ENCODE measurements at regions not wholly inside any gene's neighbourhood (a gene's known extent, or its start where the extent isn't known, plus 50 kb on each side); places are given as distances from the start of the nearest gene placed in this dataset.

- intact Hi-C loops (cut with micrococcal nuclease): no loop called here
- Mint-ChIP-seq H3K4me3 (no peak overlapping the region), H3K27ac (no peak overlapping the region), H3K4me1 (ENCODE audit: low read depth) (no peaks in the 10 kb centered on the region), H3K9me3 (no peaks in the 10 kb centered on the region), H3K36me3 (no peaks in the 10 kb centered on the region), H3K27me3 (peaks cover 2% of the 10 kb centered on the region)
- DNase-seq: no peak
- CTCF ChIA-PET: no interaction called here
- POLR2A ChIA-PET: no interaction called here
These were observed 97.1 kb upstream of the CARD18 start for GRCh38 chr11:105236664-105237063.

DNA sequence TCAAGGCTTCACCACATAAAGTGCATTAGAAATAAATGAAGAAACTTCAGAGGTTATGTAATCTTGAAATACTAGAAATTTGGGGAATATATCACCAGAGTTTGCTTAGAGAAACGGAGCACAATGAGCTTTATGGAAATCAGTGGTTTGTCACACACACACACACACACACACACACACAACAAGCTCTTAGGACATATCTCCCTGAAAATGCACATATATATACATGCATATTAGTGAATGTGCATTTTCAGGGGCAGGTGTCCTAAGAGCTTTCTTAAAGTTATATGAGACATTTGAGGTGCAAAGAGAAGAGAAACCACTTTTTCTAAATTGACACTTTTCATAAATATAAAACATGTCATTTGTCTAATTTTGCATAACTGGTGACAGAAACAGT is 93.7 kb upstream of the CARD18 start:
- no peak for DNase-seq
- no peaks in the 10 kb centered on the region for H3K36me3 Mint-ChIP-seq
- H3K4me1 Mint-ChIP-seq (ENCODE audit: low read depth): no peaks in the 10 kb centered on the region
- H3K9me3 Mint-ChIP-seq: no peaks in the 10 kb centered on the region
- H3K4me3 Mint-ChIP-seq: no peak overlapping the region
- intact Hi-C loops (cut with micrococcal nuclease): no loop called here
- ChIA-PET POLR2A (no interaction called here), CTCF (no interaction called here)
- H3K27me3 Mint-ChIP-seq: peaks cover 4% of the 10 kb centered on the region
- H3K27ac Mint-ChIP-seq: no peak overlapping the region

DNA sequence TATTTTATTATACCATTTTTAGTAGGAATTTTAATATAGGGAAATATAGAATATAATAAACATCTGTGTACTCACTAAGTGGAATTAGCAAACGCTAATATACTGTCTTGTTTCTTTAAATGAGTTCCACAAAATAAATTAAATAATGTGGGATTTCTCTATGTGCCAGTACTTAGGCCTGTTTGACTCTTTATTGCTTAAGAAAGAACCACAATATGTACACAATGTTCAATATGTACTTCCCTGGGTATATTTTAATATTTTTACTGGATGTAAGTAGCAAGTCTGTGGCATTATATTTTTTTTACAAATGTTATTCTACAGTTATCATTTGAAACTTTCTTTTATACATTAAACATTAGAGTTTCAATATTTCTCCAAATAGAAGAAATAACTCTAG is 92.5 kb upstream of the CARD18 start:
- intact Hi-C loops (cut with micrococcal nuclease): no loop called here
- DNase-seq: no peak
- Mint-ChIP-seq H3K27me3 (peaks cover 4% of the 10 kb centered on the region), H3K9me3 (no peaks in the 10 kb centered on the region), H3K4me1 (ENCODE audit: low read depth) (no peaks in the 10 kb centered on the region), H3K4me3 (no peak overlapping the region), H3K27ac (no peak overlapping the region), H3K36me3 (no peaks in the 10 kb centered on the region)
- CTCF ChIA-PET: no interaction called here
- POLR2A ChIA-PET: no interaction called here

- ChIA-PET POLR2A (no interaction called here), CTCF (no interaction called here)
- intact Hi-C loops (cut with micrococcal nuclease): no loop called here
- Mint-ChIP-seq H3K4me3 (no peak overlapping the region), H3K27me3 (peaks cover 2% of the 10 kb centered on the region), H3K9me3 (no peaks in the 10 kb centered on the region), H3K27ac (no peak overlapping the region), H3K36me3 (no peaks in the 10 kb centered on the region), H3K4me1 (ENCODE audit: low read depth) (no peaks in the 10 kb centered on the region)
- no peak for DNase-seq
These were observed 91.0 kb upstream of the CARD18 start for GRCh38 chr11:105230586-105230985.

- H3K4me1 Mint-ChIP-seq (ENCODE audit: low read depth): no peaks in the 10 kb centered on the region
- no peak overlapping the region for H3K4me3 Mint-ChIP-seq
- DNase-seq: no peak
- no peak overlapping the region for H3K27ac Mint-ChIP-seq
- intact Hi-C loops (cut with micrococcal nuclease): no loop called here
- ChIA-PET CTCF (no interaction called here), POLR2A (no interaction called here)
- no peaks in the 10 kb centered on the region for H3K36me3 Mint-ChIP-seq
- H3K27me3 Mint-ChIP-seq: peaks cover 2% of the 10 kb centered on the region
- no peaks in the 10 kb centered on the region for H3K9me3 Mint-ChIP-seq
These were observed 90.2 kb upstream of the CARD18 start for GRCh38 chr11:105229761-105230160.

DNA sequence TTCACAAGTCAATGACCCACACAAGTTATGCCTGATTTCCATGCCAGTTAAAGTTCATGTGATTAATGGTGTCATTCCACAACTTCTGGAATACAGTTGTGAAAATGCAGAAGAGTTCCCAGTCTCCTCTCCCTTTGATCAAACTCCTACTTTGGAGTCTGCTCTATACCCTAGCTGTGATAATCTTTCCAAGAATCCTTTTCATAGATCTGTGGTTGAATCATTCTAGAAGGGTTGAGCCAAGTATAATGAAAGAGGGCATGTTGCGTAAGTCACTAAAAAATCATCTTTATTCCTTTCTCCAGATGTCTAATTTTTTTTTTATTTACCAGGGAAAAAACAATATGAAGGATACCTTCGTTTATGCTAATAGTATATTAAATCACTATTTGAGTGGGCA is 89.7 kb upstream of the CARD18 start:
- no peak overlapping the region for H3K27ac Mint-ChIP-seq
- intact Hi-C loops (cut with micrococcal nuclease): no loop called here
- CTCF ChIA-PET: no interaction called here
- peaks cover 2% of the 10 kb centered on the region for H3K27me3 Mint-ChIP-seq
- H3K4me1 Mint-ChIP-seq (ENCODE audit: low read depth): no peaks in the 10 kb centered on the region
- no peaks in the 10 kb centered on the region for H3K9me3 Mint-ChIP-seq
- no peak for DNase-seq
- H3K4me3 Mint-ChIP-seq: no peak overlapping the region
- POLR2A ChIA-PET: no interaction called here
- no peaks in the 10 kb centered on the region for H3K36me3 Mint-ChIP-seq

DNA sequence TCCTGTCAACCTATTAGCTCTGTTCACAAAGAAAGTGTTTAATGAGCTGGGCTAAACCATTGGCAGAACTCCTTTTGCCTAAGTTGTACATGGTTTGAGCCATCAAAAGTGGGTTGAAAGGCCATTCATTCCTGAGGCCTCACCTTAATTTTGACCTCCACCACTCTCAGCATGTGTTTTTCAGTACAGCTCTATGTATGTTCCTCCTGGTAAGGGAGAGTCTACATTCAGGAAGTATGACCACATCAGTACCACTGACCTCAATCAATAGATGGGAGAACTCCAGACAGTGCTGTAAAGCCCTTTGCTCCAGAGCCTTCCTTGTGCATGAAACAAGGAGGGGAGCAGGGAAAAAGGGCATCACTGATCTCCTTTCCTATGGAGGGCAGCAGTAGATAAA is 87.8 kb upstream of the CARD18 start:
- Mint-ChIP-seq H3K27me3 (peaks cover 2% of the 10 kb centered on the region), H3K4me1 (ENCODE audit: low read depth) (no peaks in the 10 kb centered on the region), H3K4me3 (no peak overlapping the region), H3K27ac (no peak overlapping the region), H3K9me3 (no peaks in the 10 kb centered on the region), H3K36me3 (no peaks in the 10 kb centered on the region)
- intact Hi-C loops (cut with micrococcal nuclease): no loop called here
- CTCF ChIA-PET: no interaction called here
- POLR2A ChIA-PET: no interaction called here
- no peak for DNase-seq

DNA sequence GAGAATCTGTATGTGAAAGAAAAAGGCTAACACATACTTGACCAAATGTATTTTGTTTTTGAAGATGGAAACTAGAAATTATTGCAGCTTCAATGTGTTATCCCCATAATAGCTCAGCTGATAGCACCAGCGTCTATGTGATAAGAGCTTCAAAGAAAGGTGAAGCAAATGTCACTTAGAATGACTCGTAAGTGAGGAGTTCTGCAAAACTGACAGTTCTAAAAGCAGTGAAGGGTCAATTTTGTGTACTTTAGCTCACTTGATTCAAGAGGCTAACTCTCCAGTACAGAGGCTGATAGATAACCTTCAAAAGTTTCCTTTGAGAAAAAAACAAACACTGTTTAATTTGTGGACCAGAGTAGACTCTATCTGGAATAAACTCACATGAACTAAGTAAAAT is 87.2 kb upstream of the CARD18 start:
- Mint-ChIP-seq H3K4me1 (ENCODE audit: low read depth) (no peaks in the 10 kb centered on the region), H3K27ac (no peak overlapping the region), H3K9me3 (no peaks in the 10 kb centered on the region), H3K4me3 (no peak overlapping the region), H3K36me3 (no peaks in the 10 kb centered on the region), H3K27me3 (peaks cover 2% of the 10 kb centered on the region)
- ChIA-PET CTCF (no interaction called here), POLR2A (no interaction called here)
- DNase-seq: no peak
- intact Hi-C loops (cut with micrococcal nuclease): no loop called here

GRCh38 chr11:105226091-105226490 is 86.5 kb upstream of the CARD18 start:
- no peaks in the 10 kb centered on the region for H3K36me3 Mint-ChIP-seq
- POLR2A ChIA-PET: no interaction called here

DNA sequence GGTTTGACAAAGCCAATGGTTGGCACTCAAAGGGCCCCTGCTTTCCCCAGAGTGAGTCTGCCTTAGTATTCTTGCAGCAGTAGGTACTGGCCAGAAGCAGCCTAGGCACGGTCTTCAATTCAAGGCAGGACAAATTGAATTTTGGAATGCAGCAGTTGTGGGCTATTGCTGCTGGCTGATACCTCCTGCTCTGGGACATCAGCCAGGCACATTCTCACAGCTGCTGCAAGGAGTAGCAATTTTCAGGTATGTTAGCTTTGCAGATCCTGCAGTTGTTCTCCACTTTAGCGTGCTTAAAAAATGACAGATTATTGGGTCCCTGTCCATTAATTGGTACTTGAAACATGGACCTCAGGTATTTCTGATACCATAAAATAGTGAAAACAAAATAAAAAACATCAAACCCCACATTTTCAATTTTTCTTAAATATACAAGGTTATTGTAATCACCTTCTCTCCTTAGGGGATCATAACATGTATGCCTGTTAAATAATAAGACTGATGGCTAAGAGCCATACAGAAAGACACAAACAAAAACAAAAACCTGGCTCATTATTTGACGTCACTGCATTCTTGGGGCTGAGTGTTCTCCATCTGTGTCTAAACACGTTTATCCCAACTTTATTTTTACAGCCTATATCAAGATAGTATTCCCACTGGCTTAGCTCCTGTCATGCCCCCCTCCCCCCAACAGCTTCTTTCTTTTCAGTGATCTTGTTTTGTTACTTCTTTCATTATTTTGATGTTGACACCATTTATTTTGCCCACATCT is 85.1 kb upstream of the CARD18 start:
- ChIA-PET POLR2A (no interaction called here), CTCF (no interaction called here)
- Mint-ChIP-seq H3K36me3 (no peaks in the 10 kb centered on the region), H3K4me3 (no peak overlapping the region), H3K9me3 (no peaks in the 10 kb centered on the region), H3K4me1 (ENCODE audit: low read depth) (no peaks in the 10 kb centered on the region), H3K27me3 (no peaks in the 10 kb centered on the region), H3K27ac (no peak overlapping the region)
- no peak for DNase-seq
- intact Hi-C loops (cut with micrococcal nuclease): no loop called here

More at GRCh38 chr11:105226091-105226490, 86.5 kb upstream of the CARD18 start:
- intact Hi-C loops (cut with micrococcal nuclease): no loop called here
- H3K27ac Mint-ChIP-seq: no peak overlapping the region
- DNase-seq: no peak
- CTCF ChIA-PET: no interaction called here
- no peak overlapping the region for H3K4me3 Mint-ChIP-seq
- H3K9me3 Mint-ChIP-seq: no peaks in the 10 kb centered on the region
- H3K4me1 Mint-ChIP-seq (ENCODE audit: low read depth): no peaks in the 10 kb centered on the region
- H3K27me3 Mint-ChIP-seq: peaks cover 2% of the 10 kb centered on the region

DNA sequence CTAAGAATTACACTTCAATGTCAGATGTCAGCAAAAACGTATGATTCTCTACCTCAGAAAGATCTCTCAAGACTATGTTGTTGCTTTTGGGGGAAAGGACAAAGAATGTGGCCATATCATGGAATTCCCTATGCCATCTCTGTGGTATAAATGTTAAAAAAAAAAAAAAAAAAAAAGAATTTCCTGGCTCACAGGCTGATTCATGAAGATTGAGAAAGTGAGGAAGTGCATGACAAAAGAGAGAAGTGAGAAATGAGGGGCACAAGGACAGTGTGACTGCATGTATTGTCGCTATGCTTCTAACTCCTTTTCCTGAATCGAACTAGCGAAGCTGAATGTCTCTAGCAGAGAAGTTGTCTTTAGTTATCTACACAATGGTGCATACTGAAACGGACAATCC is 80.6 kb upstream of the CARD18 start:
- Mint-ChIP-seq H3K36me3 (no peaks in the 10 kb centered on the region), H3K27ac (no peak overlapping the region), H3K9me3 (no peaks in the 10 kb centered on the region), H3K4me3 (no peak overlapping the region), H3K27me3 (no peaks in the 10 kb centered on the region), H3K4me1 (ENCODE audit: low read depth) (no peaks in the 10 kb centered on the region)
- CTCF ChIA-PET: no interaction called here
- intact Hi-C loops (cut with micrococcal nuclease): no loop called here
- POLR2A ChIA-PET: no interaction called here
- no peak for DNase-seq

DNA sequence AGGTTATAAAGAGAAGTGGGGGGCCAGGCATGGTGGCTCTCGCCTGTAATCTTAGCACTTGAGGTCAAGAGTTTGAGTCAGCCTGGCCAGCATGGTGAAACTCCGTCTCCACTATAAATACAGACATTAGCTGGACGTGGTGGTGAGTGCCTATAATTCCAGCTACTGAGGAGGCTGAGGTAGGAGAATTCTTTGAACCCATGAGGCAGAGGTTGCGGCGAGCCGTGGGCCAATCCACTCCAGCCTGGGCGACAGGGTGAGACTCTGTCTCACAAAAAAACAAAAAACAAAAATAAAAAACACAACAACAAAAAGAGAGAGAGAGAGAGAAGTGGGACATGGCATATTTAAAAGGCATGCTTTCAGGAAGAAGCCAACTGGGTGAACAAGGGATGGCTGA is 80.1 kb upstream of the CARD18 start:
- Mint-ChIP-seq H3K9me3 (no peaks in the 10 kb centered on the region), H3K27ac (no peak overlapping the region), H3K36me3 (no peaks in the 10 kb centered on the region), H3K4me3 (no peak overlapping the region), H3K27me3 (no peaks in the 10 kb centered on the region), H3K4me1 (ENCODE audit: low read depth) (no peaks in the 10 kb centered on the region)
- ChIA-PET CTCF (no interaction called here), POLR2A (no interaction called here)
- intact Hi-C loops (cut with micrococcal nuclease): no loop called here
- no peak for DNase-seq

- Mint-ChIP-seq H3K27me3 (no peaks in the 10 kb centered on the region), H3K27ac (no peak overlapping the region), H3K36me3 (no peaks in the 10 kb centered on the region), H3K4me1 (ENCODE audit: low read depth) (no peaks in the 10 kb centered on the region), H3K4me3 (no peak overlapping the region), H3K9me3 (no peaks in the 10 kb centered on the region)
- ChIA-PET CTCF (no interaction called here), POLR2A (no interaction called here)
- intact Hi-C loops (cut with micrococcal nuclease): no loop called here
- no peak for DNase-seq
These were observed 79.7 kb upstream of the CARD18 start for GRCh38 chr11:105219269-105219668.

GRCh38 chr11:105215528-105215927 is 76.0 kb upstream of the CARD18 start:
- Mint-ChIP-seq H3K27me3 (no peaks in the 10 kb centered on the region), H3K27ac (no peak overlapping the region), H3K9me3 (no peaks in the 10 kb centered on the region), H3K36me3 (no peaks in the 10 kb centered on the region), H3K4me3 (no peak overlapping the region), H3K4me1 (ENCODE audit: low read depth) (no peaks in the 10 kb centered on the region)
- CTCF ChIA-PET: no interaction called here
- intact Hi-C loops (cut with micrococcal nuclease): no loop called here
- DNase-seq: no peak
- POLR2A ChIA-PET: no interaction called here
